K562 (cell line): ENCODE measurements at regions not wholly inside any gene's neighbourhood (a gene's known extent, or its start where the extent isn't known, plus 50 kb on each side); places are given as distances from the start of the nearest gene placed in this dataset.

Experiments used
- ATAC-seq: fragments of 200-7000 bp; cut with Tn5 transposase; 3 replicates; pipeline ENCODE4 v1.9.1; 2020; ENCODE audit warnings: moderate library complexity
- BruUV-seq: library from RNA; stranded (reverse); fragments of 400-500 nt; replicated peaks from 2 replicates; lab custom pipeline; 2021; lab: Mats Ljungman, UMichigan
- CTCF ChIA-PET: fragments of 300-600 bp; formaldehyde crosslinking; extraction: SDS; loops from one replicate; lab custom pipeline; 2021; ENCODE audit warnings: low intra/inter-chr PET ratio; lab: Yijun Ruan, JAX
- POLR2A ChIA-PET: fragments of 300-600, 350-650 bp; sonication (Branson Sonifier 250); formaldehyde crosslinking; extraction: SDS; loops from one replicate; lab custom pipeline; 2021; ENCODE audit warnings: antibody characterized with exemption, inconsistent platforms; lab: Yijun Ruan, JAX
- DNase-seq, 4 experiments: peaks; one replicate each; pipeline versions ENCODE4 v3.0.0 to v3.0.0-alpha.2; 2011 to 2018; ENCODE audit warnings: low spot score in 3 of 4, mixed read lengths in 3 of 4; ENCODE audit errors: extremely low read depth in 1 of 4
- FAIRE-seq: peaks from 2 replicates; lab custom pipeline; 2011; peaks lifted over from hg19 to GRCh38; lab: Jason Lieb, UNC
- H2AFZ ChIP-seq: 2 replicates; pipeline ENCODE4 v1.6.0; 2011; ENCODE audit warnings: low read depth, low read length, control low read depth, inconsistent platforms
- H3K27ac ChIP-seq: fragments of 200-600 bp; 3 replicates; pipeline ENCODE4 v1.8.0; 2011; ENCODE audit warnings: low read depth, mild to moderate bottlenecking, control low read depth, inconsistent platforms, low read length, moderate library complexity, mixed read lengths; ENCODE audit errors: extremely low read depth
- H3K27me3 ChIP-seq, 2 experiments: fragments of 300-600 bp in 1 of 2; 2 replicates in 1 of 2; 3 replicates in 1 of 2; pipeline versions ENCODE4 v1.6.0 to v1.8.0; 2011; ENCODE audit warnings: inconsistent platforms in 2 of 2, low read length in 2 of 2, mild to moderate bottlenecking in 1 of 2, mixed read lengths in 1 of 2, moderate library complexity in 1 of 2; ENCODE audit not compliant: control insufficient read depth in 2 of 2, insufficient read depth in 2 of 2
- H3K36me3 ChIP-seq: fragments of 300-600 bp; 3 replicates; pipeline ENCODE4 v1.8.0; 2011; ENCODE audit warnings: mild to moderate bottlenecking, low read length, inconsistent platforms; ENCODE audit not compliant: control insufficient read depth, insufficient read depth
- H3K4me1 ChIP-seq, 2 experiments: fragments of 200-600 bp in 1 of 2; replicated peaks in 1 of 2; 2 replicates in 1 of 2; 3 replicates in 1 of 2; pipeline versions ENCODE4 v1.5.1 to v1.8.0; 2011; ENCODE audit warnings: inconsistent platforms in 2 of 2, low read length in 2 of 2, mild to moderate bottlenecking in 1 of 2, mixed read lengths in 1 of 2, moderate library complexity in 1 of 2; ENCODE audit not compliant: control insufficient read depth in 2 of 2, insufficient read depth in 2 of 2
- H3K4me2 ChIP-seq: 2 replicates; pipeline ENCODE4 v1.6.1; 2011; ENCODE audit warnings: low read length, control low read depth, inconsistent platforms, mixed read lengths; ENCODE audit not compliant: insufficient read depth
- H3K4me3 ChIP-seq: fragments of 200-600 bp; sonication (generic), shearing (Covaris generic); 2 replicates; pipeline ENCODE4 v1.5.1; 2016; ENCODE audit warnings: control low read depth, inconsistent platforms
- H3K79me2 ChIP-seq: fragments of 200-600 bp; 3 replicates; pipeline ENCODE4 v1.8.0; 2011; ENCODE audit warnings: low read length, inconsistent platforms; ENCODE audit not compliant: control insufficient read depth, insufficient read depth
- H3K9ac ChIP-seq, 2 experiments: 2 replicates each; pipeline versions ENCODE4 v1.6.0 to v1.6.1; 2011; ENCODE audit warnings: low read depth in 2 of 2, low read length in 2 of 2, control low read depth in 1 of 2, inconsistent platforms in 1 of 2, mild to moderate bottlenecking in 1 of 2, mixed read lengths in 1 of 2; ENCODE audit not compliant: insufficient read depth in 1 of 2
- H3K9me1 ChIP-seq: one replicate; pipeline ENCODE4 v1.6.0; 2011; ENCODE audit warnings: inconsistent platforms, mild to moderate bottlenecking, low read length, moderate library complexity; ENCODE audit not compliant: control insufficient read depth, insufficient read depth
- H3K9me3 ChIP-seq: replicated peaks from 2 replicates; pipeline ENCODE4 v1.5.1; 2011; ENCODE audit warnings: low read depth, low read length, inconsistent platforms; ENCODE audit not compliant: control insufficient read depth, insufficient read depth
- H4K20me1 ChIP-seq: replicated peaks from 2 replicates; pipeline ENCODE4 v1.6.1; 2011; ENCODE audit warnings: low read length, inconsistent platforms, mixed read lengths; ENCODE audit not compliant: control insufficient read depth, insufficient read depth
- BRD4 ChIP-seq: fragments of 200-600 bp; sonication (generic); IDR thresholded peaks from 2 replicates; pipeline ENCODE4 v1.6.1; 2017; ENCODE audit warnings: inconsistent platforms
- CREB3 ChIP-seq: fragments of 450-650 bp; conservative IDR thresholded peaks from 2 replicates; pipeline ENCODE4 v1.6.1; 2016; ENCODE audit warnings: missing genetic modification characterization, low read depth, mild to moderate bottlenecking, missing compliant biosample characterization, moderate library complexity
- ELF2 ChIP-seq: fragments of 250-450 bp; sonication (Bioruptor Pico); IDR thresholded peaks from 2 replicates; pipeline ENCODE4 v1.5.0; 2021; ENCODE audit warnings: mild to moderate bottlenecking
- HEY1 ChIP-seq: fragments of 250-450 bp; sonication (Bioruptor Pico); IDR thresholded peaks from 2 replicates; pipeline ENCODE4 v1.5.0; 2020; ENCODE audit warnings: mild to moderate bottlenecking, moderate library complexity, borderline replicate concordance
- IFI16 ChIP-seq: fragments of 250-450 bp; sonication (Bioruptor Pico); IDR thresholded peaks from 2 replicates; pipeline ENCODE4 v2.1.2; 2022; ENCODE audit warnings: mild to moderate bottlenecking, inconsistent platforms
- KLF6 ChIP-seq: fragments of 250-450 bp; sonication (Bioruptor Pico); IDR thresholded peaks from 2 replicates; pipeline ENCODE4 v1.4.0; 2020; ENCODE audit warnings: mild to moderate bottlenecking, moderate library complexity, borderline replicate concordance
- LCOR ChIP-seq: sonication (generic); formaldehyde crosslinking; IDR thresholded peaks from 2 replicates; pipeline ENCODE4 v1.8.0; 2022; ENCODE audit warnings: mild to moderate bottlenecking, missing genetic modification reagents
- MCM2 ChIP-seq: fragments of 450-650 bp; IDR thresholded peaks from 2 replicates; pipeline ENCODE4 v1.6.1; 2017; ENCODE audit warnings: low read depth, mild to moderate bottlenecking
- MLLT1 ChIP-seq, 2 experiments: fragments of 450-650 bp; IDR thresholded peaks; 2 replicates each; pipeline ENCODE4 v1.6.1; 2016
- NFRKB ChIP-seq: fragments of 450-650 bp; IDR thresholded peaks from 2 replicates; pipeline ENCODE4 v1.6.1; 2016; ENCODE audit warnings: low read depth
- NR2C2 ChIP-seq, 2 experiments: fragments of 200-800 bp in 1 of 2; sonication (Bioruptor generic) in 1 of 2; sonication (generic) in 1 of 2; formaldehyde crosslinking in 1 of 2; IDR thresholded peaks; 2 replicates each; pipeline versions ENCODE4 v1.6.1 to v1.8.0; 2016 to 2022; ENCODE audit warnings: mild to moderate bottlenecking in 1 of 2, missing compliant biosample characterization in 1 of 2, missing genetic modification characterization in 1 of 2, missing genetic modification reagents in 1 of 2
- PCBP2 ChIP-seq: fragments of 200-400 bp; formaldehyde crosslinking; IDR thresholded peaks from 2 replicates; pipeline ENCODE4 v1.6.1; 2018; ENCODE audit warnings: low read length, low read depth, mild to moderate bottlenecking, moderate library complexity; ENCODE audit not compliant: poor library complexity, severe bottlenecking
- PRMT5 ChIP-seq: sonication (generic); formaldehyde crosslinking; IDR thresholded peaks from 2 replicates; pipeline ENCODE4 v1.5.0; 2020; ENCODE audit warnings: missing genetic modification reagents
- PTBP1 ChIP-seq: fragments of 200-400 bp; formaldehyde crosslinking; IDR thresholded peaks from 2 replicates; pipeline ENCODE4 v1.6.1; 2017; ENCODE audit warnings: low read depth, low read length
- STAT5B ChIP-seq: fragments of 250-450 bp; sonication (Bioruptor Pico); IDR thresholded peaks from 2 replicates; pipeline ENCODE4 v1.8.0; 2021; ENCODE audit warnings: mild to moderate bottlenecking, inconsistent platforms
- TCF7L2 ChIP-seq: fragments of 150-350 bp; IDR thresholded peaks from 2 replicates; pipeline ENCODE4 v1.6.1; 2016; ENCODE audit warnings: low read depth, mild to moderate bottlenecking, low read length, moderate library complexity
- ZBTB43 ChIP-seq: sonication (generic); formaldehyde crosslinking; IDR thresholded peaks from 2 replicates; pipeline ENCODE4 v1.8.0; 2023; ENCODE audit warnings: mild to moderate bottlenecking, missing genetic modification reagents
- ZNF398 ChIP-seq: fragments of 250-450 bp; sonication (Bioruptor Pico); IDR thresholded peaks from 2 replicates; pipeline ENCODE4 v1.8.0; 2021; ENCODE audit warnings: moderate library complexity, mild to moderate bottlenecking, inconsistent platforms
- ZSCAN29 ChIP-seq: fragments of 450-650 bp; IDR thresholded peaks from 2 replicates; pipeline ENCODE4 v1.6.1; 2017
- WGBS: fragments of 100-300 bp; shearing (Covaris generic); methylation state at CpG from one replicate; pipeline ENCODE4 v1.1.6; 2016; ENCODE audit warnings: low coverage, mixed read lengths; ENCODE audit not compliant: insufficient coverage; ENCODE audit errors: missing lambda C conversion rate; 5-methylcytosine and 5-hydroxymethylcytosine counted together
- in situ Hi-C: fragments of 300-500 bp; cut with MboI; formaldehyde crosslinking; loops from 4 replicates; pipeline ENCODE4 v1.15.0; 2018; ENCODE audit warnings: inconsistent platforms, mixed read lengths
- intact Hi-C: fragments of 100-400 bp; cut with micrococcal nuclease; formaldehyde crosslinking; loops from 2 replicates; pipeline ENCODE4 v1.14.2; 2022

- no peak for TF ChIP-seq ZNF398
- no peak for TF ChIP-seq ZSCAN29
- no peak for TF ChIP-seq STAT5B
- no peak for TF ChIP-seq CREB3 (tag)
Measured at GRCh38 chr18:39870591-39870990, 2084.4 kb upstream of the PIK3C3 start (continued).

GRCh38 chr18:39863916-39864315 is 2091.1 kb upstream of the PIK3C3 start:
- H3K4me3 ChIP-seq: no peak overlapping the region
- ATAC-seq: no peak
- intact Hi-C loops: no loop called here
- FAIRE-seq: no peak
- 0% methylated on average over 2 of the region's 2 CpGs for WGBS
- H3K9me3 ChIP-seq: no peaks in the 10 kb centered on the region
- POLR2A ChIA-PET: no interaction called here
- H3K9me1 ChIP-seq: no peaks in the 10 kb centered on the region
- no peaks in the 10 kb centered on the region for H4K20me1 ChIP-seq
- H3K9ac ChIP-seq: no peak overlapping the region
- no peaks in the 10 kb centered on the region for H3K36me3 ChIP-seq
- H3K27me3 ChIP-seq: no peaks in the 10 kb centered on the region
- BruUV-seq: no TSS peak
- no peak for DNase-seq
- CTCF ChIA-PET: no interaction called here
- no peak overlapping the region for H2AFZ ChIP-seq
- TF ChIP-seq KLF6 (CRISPR knock-in tag) (no peak), MLLT1 (IDR thresholded peaks at IDR 0.05) (no peak), ELF2 (CRISPR knock-in tag) (no peak), MCM2 (no peak), IFI16 (CRISPR knock-in tag) (no peak), HEY1 (CRISPR knock-in tag) (no peak), BRD4 (no peak), LCOR (no peak), NR2C2 (CRISPR knock-in tag; IDR thresholded peaks at IDR 0.05) (no peak), NR2C2 (tag; IDR thresholded peaks at IDR 0.05) (no peak), NFRKB (no peak), PRMT5 (CRISPR knock-in tag) (no peak), ZBTB43 (CRISPR knock-in tag) (no peak), PCBP2 (no peak), PTBP1 (no peak), TCF7L2 (no peak)
- in situ Hi-C loops: no loop called here
- H3K4me1 ChIP-seq: no peaks in the 10 kb centered on the region
- H3K4me2 ChIP-seq: no peak overlapping the region
- H3K79me2 ChIP-seq: no peaks in the 10 kb centered on the region
- no peak overlapping the region for H3K27ac ChIP-seq
